ENCODE measurements at regions not wholly inside any gene's neighbourhood (a gene's known extent, or its start where the extent isn't known, plus 50 kb on each side); places are given as distances from the start of the nearest gene placed in this dataset.

DNA sequence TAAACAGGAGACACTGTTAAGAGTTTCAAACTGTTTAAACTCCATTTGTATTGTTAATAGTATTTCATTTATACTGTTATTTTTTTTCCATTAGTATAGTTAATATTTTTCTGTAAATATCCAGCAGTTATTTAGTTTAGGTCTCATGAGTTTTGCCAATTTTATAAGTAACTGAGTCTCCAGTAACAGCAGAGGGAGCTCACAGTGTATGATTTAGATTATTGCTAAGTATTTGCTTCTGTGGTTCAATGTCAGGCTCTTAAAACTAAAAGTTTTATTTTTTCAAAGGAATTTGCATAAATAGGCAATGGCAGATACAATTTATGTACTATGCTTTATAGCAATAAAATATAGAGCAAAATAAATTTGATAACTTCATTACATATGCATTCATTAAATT is 209.7 kb downstream of the ATXN7L3B start:
- no peaks in the 10 kb centered on the region for H3K36me3 ChIP-seq (ENCODE audit: control insufficient read depth in 1 of 2, insufficient read depth in 2 of 2, low read length in 2 of 2)
- H3K9me3 ChIP-seq (ENCODE audit: insufficient read depth, low read depth, low read length): no peaks in the 10 kb centered on the region
- no peak overlapping the region for H4K8ac ChIP-seq (ENCODE audit: low read depth, low read length)
- DNase-seq: peak in 1 of 2 donors; percentile 5
- no peaks in the 10 kb centered on the region for H3K79me1 ChIP-seq (ENCODE audit: low read length)
- no peaks in the 10 kb centered on the region for H3K4me1 ChIP-seq (ENCODE audit: control insufficient read depth in 1 of 2, insufficient read depth in 2 of 2, low read length in 2 of 2)
- H3K79me2 ChIP-seq (ENCODE audit: control insufficient read depth, insufficient read depth, low read length, poor library complexity): no peaks in the 10 kb centered on the region
- H3K4me3 ChIP-seq (ENCODE audit: low read depth, low read length): no peak overlapping the region
- H3K18ac ChIP-seq (ENCODE audit: low read length): no peak overlapping the region
- no peak overlapping the region for H3K23ac ChIP-seq (ENCODE audit: low read length)
- no peaks in the 10 kb centered on the region for H3K27me3 ChIP-seq (ENCODE audit: insufficient read depth, low read length)
- no peak overlapping the region for H2BK120ac ChIP-seq (ENCODE audit: insufficient read depth, low read length, poor library complexity)
- H2AK5ac ChIP-seq (ENCODE audit: low read length): no peak overlapping the region
- no peak overlapping the region for H3K9ac ChIP-seq (ENCODE audit: low read length)
- no peak overlapping the region for H3K4me2 ChIP-seq (ENCODE audit: low read length)
- H3K14ac ChIP-seq (ENCODE audit: low read length): no peak overlapping the region
- no peak overlapping the region for H4K91ac ChIP-seq (ENCODE audit: low read depth, low read length)
- no peak overlapping the region for H2AFZ ChIP-seq (ENCODE audit: insufficient read depth, low read length, poor library complexity)
- H3K4ac ChIP-seq (ENCODE audit: low read depth, low read length): no peak overlapping the region
- H3K27ac ChIP-seq (ENCODE audit: low read depth, low read length): no peak overlapping the region
- no peak overlapping the region for H2BK5ac ChIP-seq (ENCODE audit: low read depth, low read length, poor library complexity)
- no peak overlapping the region for H4K12ac ChIP-seq (ENCODE audit: low read depth, low read length)
- H2BK12ac ChIP-seq (ENCODE audit: low read length): no peak overlapping the region

DNA sequence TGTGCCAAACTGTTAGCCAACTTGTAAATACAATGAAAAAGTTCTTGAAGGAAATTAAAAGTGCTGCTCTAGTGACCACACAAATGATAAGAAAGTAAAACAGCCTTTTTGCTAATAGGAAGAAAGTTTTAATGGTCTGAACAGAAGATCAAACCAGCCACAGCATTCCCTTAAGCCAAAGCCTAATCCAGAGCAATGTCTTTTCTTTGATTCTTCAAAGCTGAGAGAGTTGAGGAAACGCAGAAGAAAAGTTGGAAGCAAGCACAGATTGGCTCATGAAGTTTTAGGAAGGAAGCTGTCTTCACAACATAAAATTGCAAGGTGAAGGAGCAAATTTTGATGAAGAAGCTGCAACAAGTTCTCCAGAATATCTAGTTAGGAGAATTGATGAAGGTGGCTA is 213.8 kb downstream of the ATXN7L3B start:
- Histone ChIP-seq H3K18ac (ENCODE audit: low read length) (no peak overlapping the region), H2BK12ac (ENCODE audit: low read length) (no peak overlapping the region), H2AK5ac (ENCODE audit: low read length) (no peak overlapping the region), H4K8ac (ENCODE audit: low read depth, low read length) (no peak overlapping the region), H3K36me3 (ENCODE audit: control insufficient read depth in 1 of 2, insufficient read depth in 2 of 2, low read length in 2 of 2) (no peaks in the 10 kb centered on the region), H3K4me3 (ENCODE audit: low read depth, low read length) (no peak overlapping the region), H3K4me1 (ENCODE audit: control insufficient read depth in 1 of 2, insufficient read depth in 2 of 2, low read length in 2 of 2) (no peaks in the 10 kb centered on the region), H3K4me2 (ENCODE audit: low read length) (no peak overlapping the region), H3K79me1 (ENCODE audit: low read length) (no peaks in the 10 kb centered on the region), H3K14ac (ENCODE audit: low read length) (no peak overlapping the region), H3K27me3 (ENCODE audit: insufficient read depth, low read length) (no peaks in the 10 kb centered on the region), H2BK120ac (ENCODE audit: insufficient read depth, low read length, poor library complexity) (no peak overlapping the region), H3K9me3 (ENCODE audit: insufficient read depth, low read depth, low read length) (no peaks in the 10 kb centered on the region), H3K79me2 (ENCODE audit: control insufficient read depth, insufficient read depth, low read length, poor library complexity) (no peaks in the 10 kb centered on the region), H3K9ac (ENCODE audit: low read length) (no peak overlapping the region), H3K4ac (ENCODE audit: low read depth, low read length) (no peak overlapping the region), H4K91ac (ENCODE audit: low read depth, low read length) (no peak overlapping the region), H2AFZ (ENCODE audit: insufficient read depth, low read length, poor library complexity) (no peak overlapping the region), H4K12ac (ENCODE audit: low read depth, low read length) (no peak overlapping the region), H2BK5ac (ENCODE audit: low read depth, low read length, poor library complexity) (no peak overlapping the region), H3K27ac (ENCODE audit: low read depth, low read length) (no peak overlapping the region), H3K23ac (ENCODE audit: low read length) (no peak overlapping the region)
- DNase-seq: no peak
- no CpG with 5 or more reads among the region's 1 CpG for WGBS (ENCODE audit: extremely low coverage, insufficient coverage, insufficient read length)

DNA sequence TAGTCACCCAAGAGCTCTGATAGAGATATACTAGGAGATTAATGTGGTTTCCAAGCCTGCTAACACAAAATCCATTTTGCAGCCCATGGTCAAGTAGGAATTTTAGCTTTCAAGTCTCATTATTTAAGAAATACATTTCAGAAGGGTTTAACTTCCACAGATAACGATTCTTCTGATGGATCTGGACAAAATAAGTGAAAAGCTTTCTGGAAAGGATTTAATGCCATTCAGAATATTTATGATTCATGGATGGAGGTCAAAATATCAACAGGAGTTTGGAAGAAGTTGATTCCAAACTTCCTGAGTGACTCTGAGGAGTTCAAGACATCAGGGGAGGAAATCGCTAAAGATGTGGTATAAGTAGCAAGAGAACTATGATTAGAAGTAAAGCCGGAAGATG is 214.6 kb downstream of the ATXN7L3B start:
- H3K9ac ChIP-seq (ENCODE audit: low read length): no peak overlapping the region
- H2AFZ ChIP-seq (ENCODE audit: insufficient read depth, low read length, poor library complexity): no peak overlapping the region
- H3K4ac ChIP-seq (ENCODE audit: low read depth, low read length): no peak overlapping the region
- H2BK120ac ChIP-seq (ENCODE audit: insufficient read depth, low read length, poor library complexity): no peak overlapping the region
- H3K27me3 ChIP-seq (ENCODE audit: insufficient read depth, low read length): no peaks in the 10 kb centered on the region
- WGBS (ENCODE audit: extremely low coverage, insufficient coverage, insufficient read length): no CpG with 5 or more reads among the region's 3 CpGs
- H2BK5ac ChIP-seq (ENCODE audit: low read depth, low read length, poor library complexity): no peak overlapping the region
- no peak overlapping the region for H3K4me2 ChIP-seq (ENCODE audit: low read length)
- H3K18ac ChIP-seq (ENCODE audit: low read length): no peak overlapping the region
- no peak overlapping the region for H4K91ac ChIP-seq (ENCODE audit: low read depth, low read length)
- H3K79me1 ChIP-seq (ENCODE audit: low read length): no peaks in the 10 kb centered on the region
- no peak overlapping the region for H3K23ac ChIP-seq (ENCODE audit: low read length)
- H3K27ac ChIP-seq (ENCODE audit: low read depth, low read length): no peak overlapping the region
- no peak overlapping the region for H2AK5ac ChIP-seq (ENCODE audit: low read length)
- no peak overlapping the region for H4K8ac ChIP-seq (ENCODE audit: low read depth, low read length)
- H3K14ac ChIP-seq (ENCODE audit: low read length): no peak overlapping the region
- H4K12ac ChIP-seq (ENCODE audit: low read depth, low read length): no peak overlapping the region
- H3K79me2 ChIP-seq (ENCODE audit: control insufficient read depth, insufficient read depth, low read length, poor library complexity): no peaks in the 10 kb centered on the region
- no peak overlapping the region for H2BK12ac ChIP-seq (ENCODE audit: low read length)
- no peaks in the 10 kb centered on the region for H3K9me3 ChIP-seq (ENCODE audit: insufficient read depth, low read depth, low read length)
- H3K4me3 ChIP-seq (ENCODE audit: low read depth, low read length): no peak overlapping the region
- no peaks in the 10 kb centered on the region for H3K4me1 ChIP-seq (ENCODE audit: control insufficient read depth in 1 of 2, insufficient read depth in 2 of 2, low read length in 2 of 2)
- H3K36me3 ChIP-seq (ENCODE audit: control insufficient read depth in 1 of 2, insufficient read depth in 2 of 2, low read length in 2 of 2): no peaks in the 10 kb centered on the region
- DNase-seq: no peak

DNA sequence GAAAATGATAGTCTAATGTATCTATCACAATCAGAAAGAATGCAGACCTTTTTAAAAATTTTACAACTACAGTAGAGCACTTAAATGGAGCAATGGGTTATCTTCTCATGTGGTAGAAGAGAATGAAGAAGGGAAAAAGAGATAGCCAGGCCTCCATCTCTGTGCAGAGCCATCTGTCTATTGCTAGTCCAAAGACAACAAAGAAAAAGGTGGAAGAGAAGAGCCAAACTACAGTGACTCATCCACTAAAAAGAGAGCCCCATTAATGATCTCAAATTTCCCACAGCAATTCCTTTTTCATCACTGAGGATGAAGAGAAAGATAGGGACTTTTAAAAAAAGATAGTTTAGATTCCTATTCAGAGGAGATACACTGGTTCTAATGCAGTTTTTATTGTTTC is 232.9 kb downstream of the ATXN7L3B start:
- Histone ChIP-seq H2AFZ (ENCODE audit: insufficient read depth, low read length, poor library complexity) (no peak overlapping the region), H3K4me1 (ENCODE audit: control insufficient read depth in 1 of 2, insufficient read depth in 2 of 2, low read length in 2 of 2) (no peaks in the 10 kb centered on the region), H3K14ac (ENCODE audit: low read length) (no peak overlapping the region), H2AK5ac (ENCODE audit: low read length) (no peak overlapping the region), H3K23ac (ENCODE audit: low read length) (no peak overlapping the region), H3K4me3 (ENCODE audit: low read depth, low read length) (no peak overlapping the region), H3K79me1 (ENCODE audit: low read length) (no peaks in the 10 kb centered on the region), H3K9me3 (ENCODE audit: insufficient read depth, low read depth, low read length) (no peaks in the 10 kb centered on the region), H3K27me3 (ENCODE audit: insufficient read depth, low read length) (no peaks in the 10 kb centered on the region), H2BK5ac (ENCODE audit: low read depth, low read length, poor library complexity) (no peak overlapping the region), H3K79me2 (ENCODE audit: control insufficient read depth, insufficient read depth, low read length, poor library complexity) (no peaks in the 10 kb centered on the region), H4K8ac (ENCODE audit: low read depth, low read length) (no peak overlapping the region), H2BK120ac (ENCODE audit: insufficient read depth, low read length, poor library complexity) (no peak overlapping the region), H3K4ac (ENCODE audit: low read depth, low read length) (no peak overlapping the region), H3K9ac (ENCODE audit: low read length) (no peak overlapping the region), H2BK12ac (ENCODE audit: low read length) (no peak overlapping the region), H3K18ac (ENCODE audit: low read length) (no peak overlapping the region), H3K36me3 (ENCODE audit: control insufficient read depth in 1 of 2, insufficient read depth in 2 of 2, low read length in 2 of 2) (no peaks in the 10 kb centered on the region), H3K4me2 (ENCODE audit: low read length) (no peak overlapping the region), H4K12ac (ENCODE audit: low read depth, low read length) (no peak overlapping the region), H3K27ac (ENCODE audit: low read depth, low read length) (no peak overlapping the region), H4K91ac (ENCODE audit: low read depth, low read length) (no peak overlapping the region)
- no peak for DNase-seq

DNA sequence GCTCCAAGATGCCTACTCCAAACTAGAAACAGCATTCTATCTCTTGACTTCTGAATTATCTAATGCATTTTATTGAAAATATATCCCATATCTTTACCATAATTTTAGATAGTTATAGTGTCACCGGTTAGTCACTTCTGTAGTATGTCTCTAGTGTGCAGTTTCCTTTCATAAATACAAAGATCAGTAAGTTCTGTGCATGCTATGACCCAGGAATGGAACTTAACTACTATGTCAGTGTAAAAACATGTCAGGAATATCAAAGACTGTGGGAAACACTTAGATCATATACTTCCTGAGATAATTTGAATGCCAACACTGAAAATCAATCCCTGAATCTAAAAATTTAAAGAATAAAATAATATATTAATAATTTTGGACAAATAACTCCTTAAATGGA is 237.6 kb downstream of the ATXN7L3B start:
- Histone ChIP-seq H3K4me2 (ENCODE audit: low read length) (no peak overlapping the region), H3K27ac (ENCODE audit: low read depth, low read length) (no peak overlapping the region), H3K79me2 (ENCODE audit: control insufficient read depth, insufficient read depth, low read length, poor library complexity) (no peaks in the 10 kb centered on the region), H3K36me3 (ENCODE audit: control insufficient read depth in 1 of 2, insufficient read depth in 2 of 2, low read length in 2 of 2) (no peaks in the 10 kb centered on the region), H3K4ac (ENCODE audit: low read depth, low read length) (no peak overlapping the region), H2AK5ac (ENCODE audit: low read length) (no peak overlapping the region), H3K9me3 (ENCODE audit: insufficient read depth, low read depth, low read length) (no peaks in the 10 kb centered on the region), H3K14ac (ENCODE audit: low read length) (no peak overlapping the region), H2BK120ac (ENCODE audit: insufficient read depth, low read length, poor library complexity) (no peak overlapping the region), H4K12ac (ENCODE audit: low read depth, low read length) (no peak overlapping the region), H2BK12ac (ENCODE audit: low read length) (no peak overlapping the region), H3K4me3 (ENCODE audit: low read depth, low read length) (no peak overlapping the region), H3K18ac (ENCODE audit: low read length) (no peak overlapping the region), H2BK5ac (ENCODE audit: low read depth, low read length, poor library complexity) (no peak overlapping the region), H3K4me1 (ENCODE audit: control insufficient read depth in 1 of 2, insufficient read depth in 2 of 2, low read length in 2 of 2) (no peaks in the 10 kb centered on the region), H3K79me1 (ENCODE audit: low read length) (no peaks in the 10 kb centered on the region), H3K9ac (ENCODE audit: low read length) (no peak overlapping the region), H2AFZ (ENCODE audit: insufficient read depth, low read length, poor library complexity) (no peak overlapping the region), H3K23ac (ENCODE audit: low read length) (no peak overlapping the region), H4K8ac (ENCODE audit: low read depth, low read length) (no peak overlapping the region), H3K27me3 (ENCODE audit: insufficient read depth, low read length) (no peaks in the 10 kb centered on the region), H4K91ac (ENCODE audit: low read depth, low read length) (no peak overlapping the region)
- no CpG with 5 or more reads among the region's 1 CpG for WGBS (ENCODE audit: extremely low coverage, insufficient coverage, insufficient read length)
- peak in 1 of 2 donors; percentile 71 for DNase-seq
